Muscle of arm (tissue), 1 donor: ENCODE measurements at regions not wholly inside any gene's neighbourhood (a gene's known extent, or its start where the extent isn't known, plus 50 kb on each side); places are given as distances from the start of the nearest gene placed in this dataset.
"Not testable (repeated sequence)": the region's sequence is repeated elsewhere in the genome, so short reads cannot be mapped to it uniquely, and the experiment has no call there.

Source experiments
- DNase-seq: peaks from one replicate; pipeline ENCODE4 v3.0.0-alpha.2; 2013

DNA sequence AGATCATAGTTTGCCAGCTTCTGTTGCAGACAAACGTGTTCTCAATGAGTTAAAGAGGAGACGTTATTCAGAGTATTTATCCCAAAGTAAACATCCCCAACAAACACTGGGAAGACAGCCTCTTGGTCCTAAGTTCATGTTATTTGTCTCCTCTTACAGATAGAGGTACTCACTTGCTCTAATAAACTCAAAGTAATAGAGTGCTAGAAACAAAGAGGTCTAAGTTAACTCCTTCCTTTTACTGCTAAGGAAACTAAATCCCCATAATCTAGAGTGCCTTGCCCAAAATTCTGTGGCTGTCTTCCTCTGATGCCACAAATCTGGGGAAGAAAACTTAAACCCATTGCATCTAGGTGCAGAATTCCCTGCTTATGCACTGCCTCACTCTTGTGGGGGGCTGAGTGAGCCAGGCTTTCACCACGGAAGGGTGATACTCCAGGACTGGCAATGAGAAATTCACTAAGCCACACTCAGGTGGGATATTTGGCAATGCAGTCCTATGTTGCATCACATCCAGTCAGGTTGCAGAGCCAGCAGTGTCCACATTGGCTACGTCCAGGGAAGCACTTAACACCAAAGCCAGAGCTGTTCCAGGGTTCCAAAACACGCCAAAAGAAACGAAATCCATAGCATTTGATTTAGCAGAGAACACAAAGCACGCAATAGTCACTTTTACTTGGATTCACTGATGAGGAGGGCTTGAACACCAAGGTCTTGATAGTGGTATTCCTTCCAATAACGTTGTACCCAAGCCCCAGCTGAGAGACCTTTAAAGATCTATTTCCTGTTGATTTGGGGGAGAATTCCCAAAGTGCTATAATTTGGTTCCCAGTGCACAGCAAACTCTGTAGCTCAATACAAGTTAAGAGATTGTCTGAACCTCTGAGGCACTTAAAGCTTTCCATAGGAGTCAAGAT, 81.0 kb upstream of the FOXQ1 start:
- no peak for DNase-seq

DNA sequence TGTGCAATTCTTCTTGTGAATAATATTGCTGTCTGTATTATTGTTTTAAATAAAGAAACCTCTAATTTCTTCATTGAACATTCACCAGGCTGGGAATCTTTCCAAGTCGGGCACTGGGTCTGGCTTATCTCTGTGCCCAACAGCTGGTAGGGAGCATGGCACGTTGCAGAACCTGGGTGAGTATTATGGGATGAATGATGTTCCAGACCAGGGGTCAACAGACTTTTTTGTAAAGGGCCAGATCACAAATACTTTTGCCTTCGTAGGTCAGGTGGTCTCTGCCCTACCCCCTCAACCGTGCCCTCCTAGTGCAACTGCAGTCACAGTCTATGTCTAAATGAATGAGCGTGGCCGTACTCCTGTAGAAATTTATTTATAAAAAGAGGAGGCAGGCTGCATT, 81.6 kb upstream of the FOXQ1 start:
- DNase-seq, result no peak

DNA sequence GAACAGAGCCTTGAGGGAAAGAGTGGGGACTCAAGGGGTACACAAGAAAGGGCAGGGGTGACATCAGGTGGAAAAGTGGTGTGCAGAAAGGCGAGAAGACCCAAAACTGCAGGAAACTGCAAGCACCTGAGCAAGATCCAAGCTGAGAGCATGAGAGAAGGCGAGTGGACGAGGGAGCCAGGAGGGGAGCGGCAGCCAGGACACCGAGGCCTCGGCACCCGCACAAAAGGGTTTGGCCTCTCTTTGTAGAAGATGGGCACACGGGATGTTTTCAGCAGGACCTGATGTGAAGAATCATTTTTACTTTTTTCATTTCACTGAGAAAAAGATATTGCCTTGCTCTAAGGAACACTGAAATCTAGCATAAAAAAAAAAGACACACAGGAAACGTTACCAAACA, 82.1 kb upstream of the FOXQ1 start:
- DNase-seq, result no peak

DNA sequence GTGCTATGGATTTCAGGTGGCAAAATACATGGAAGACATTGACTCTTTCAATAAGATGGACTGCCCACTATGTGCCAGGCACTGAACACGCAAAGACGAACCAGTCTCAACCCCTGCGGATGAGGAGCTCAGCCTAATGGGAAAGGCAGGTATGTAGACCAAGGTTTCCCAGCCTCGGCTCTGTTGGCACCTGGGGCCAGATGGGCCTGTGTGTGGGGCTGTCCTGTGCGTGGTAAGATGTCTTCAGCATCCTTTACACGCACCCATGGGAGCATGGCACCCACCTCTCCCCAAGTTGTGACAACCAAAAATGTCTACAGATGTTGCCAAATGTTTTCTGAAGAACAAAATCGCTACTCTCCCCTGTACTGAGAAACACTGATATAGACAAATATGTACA, 82.6 kb upstream of the FOXQ1 start:
- DNase-seq, result no peak

DNA sequence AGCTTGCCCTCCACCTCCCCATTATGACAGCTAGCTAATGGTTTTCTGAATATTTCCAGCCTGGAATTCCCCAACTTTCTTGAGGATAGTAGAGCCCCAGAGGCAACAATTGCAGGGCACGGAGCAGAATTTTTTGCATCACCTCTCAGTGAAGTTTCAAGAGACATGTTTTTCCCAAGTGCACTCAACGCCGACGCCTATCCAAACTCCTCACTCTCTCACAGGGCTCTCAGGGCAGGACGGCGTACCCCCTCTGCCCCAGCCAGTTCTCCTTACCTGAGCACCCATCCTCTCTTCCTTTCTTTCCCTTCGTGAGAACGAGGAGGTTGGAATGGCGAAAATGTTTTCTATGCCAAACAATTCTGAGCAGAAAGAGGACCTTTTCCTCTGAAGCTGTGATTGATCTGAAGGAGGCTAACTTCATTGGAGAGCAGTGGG, 83.1 kb upstream of the FOXQ1 start:
- no peak for DNase-seq

DNA sequence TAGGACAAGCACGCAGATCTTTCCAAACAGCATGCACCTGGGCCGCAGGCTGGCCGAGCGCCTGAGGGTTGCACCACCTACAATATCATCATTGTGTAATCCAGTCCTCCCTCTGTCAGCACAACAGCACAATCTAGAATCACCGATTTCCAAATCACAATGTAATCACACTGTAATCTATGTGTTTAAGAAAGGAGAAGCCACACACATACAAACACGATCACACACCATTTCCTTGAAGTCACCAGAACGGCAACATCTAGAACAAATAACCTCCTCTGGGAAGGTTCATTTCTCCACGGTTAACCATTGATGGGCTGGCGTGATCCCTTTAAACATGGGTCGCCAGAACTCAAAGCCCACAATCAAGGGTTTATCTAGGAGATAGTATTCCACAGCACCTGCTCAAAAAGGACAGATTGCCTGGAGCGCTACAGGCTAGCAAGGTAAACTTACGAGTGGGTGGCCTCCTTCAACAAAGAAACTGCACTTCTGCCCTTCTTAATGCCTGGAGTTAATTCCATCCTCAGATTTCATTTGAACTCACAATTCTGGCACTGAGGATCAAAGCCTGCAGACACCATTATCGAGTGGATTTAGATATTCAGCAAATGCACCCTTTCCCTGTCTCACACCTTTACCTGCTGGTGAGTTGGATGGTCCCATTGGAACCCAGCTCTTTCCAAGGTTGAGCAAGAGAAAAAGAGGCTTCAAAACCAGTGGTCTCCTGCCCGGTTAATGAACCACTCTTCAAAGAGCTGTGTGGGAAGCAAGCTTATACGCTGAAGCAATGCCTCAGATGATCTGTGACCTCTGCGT, 83.8 kb upstream of the FOXQ1 start:
- no peak for DNase-seq

DNA sequence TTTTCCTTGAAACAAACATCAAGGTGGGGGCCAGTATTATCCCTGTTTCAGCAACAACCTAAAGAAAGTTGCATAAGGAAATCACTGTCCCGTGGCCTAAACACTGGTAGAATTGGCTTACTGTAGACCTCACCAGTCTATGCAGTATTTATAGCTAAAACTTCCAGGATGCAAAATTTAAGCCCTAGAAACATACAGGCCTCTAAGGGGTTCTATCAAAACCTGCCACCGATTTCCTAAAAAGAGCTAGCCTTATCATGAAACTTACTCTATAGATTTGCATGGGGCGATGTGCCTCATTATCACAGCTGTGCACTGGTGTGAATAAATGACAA, 84.3 kb upstream of the FOXQ1 start:
- no peak for DNase-seq

DNA sequence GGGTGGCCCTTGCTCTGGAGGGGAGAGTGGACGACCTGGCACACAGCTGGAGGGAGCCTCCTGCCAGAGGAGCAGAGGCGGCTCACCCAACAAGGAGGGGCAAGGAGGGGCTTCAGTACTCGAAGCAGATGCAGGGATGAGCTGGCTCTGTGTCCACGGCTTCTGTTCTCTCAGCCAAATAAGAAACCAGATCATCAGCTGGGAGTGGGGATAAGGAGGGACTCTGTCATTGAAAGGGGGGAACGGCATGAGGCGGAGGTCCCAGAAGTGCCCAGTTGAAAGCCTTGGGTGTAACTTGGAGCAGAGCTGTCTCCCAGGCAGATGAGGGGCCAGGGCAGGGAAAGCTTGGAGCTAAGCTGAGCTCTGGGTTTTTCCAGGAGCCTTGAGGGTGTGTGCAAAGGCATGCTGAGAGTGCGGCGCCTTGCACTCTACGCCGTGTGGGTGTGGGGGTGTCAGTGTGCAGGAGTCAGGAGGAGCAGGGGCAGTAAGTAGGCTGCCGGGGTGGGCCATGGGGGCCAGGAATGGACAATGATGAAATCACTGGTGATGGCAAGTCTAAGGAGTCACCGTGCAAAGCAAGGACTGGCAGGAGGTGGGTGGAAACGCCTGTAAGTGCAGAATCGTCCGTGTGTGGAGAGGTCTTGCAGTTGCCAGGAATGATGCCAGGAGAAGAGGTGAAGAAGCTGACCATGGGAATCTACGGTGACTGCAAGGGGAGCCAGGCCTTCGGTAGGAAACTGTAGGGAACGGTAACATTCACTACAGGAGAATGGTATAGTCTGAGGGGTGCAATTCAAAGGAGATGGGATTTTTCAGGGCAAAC, 85.4 kb upstream of the FOXQ1 start:
- no peak for DNase-seq

DNA sequence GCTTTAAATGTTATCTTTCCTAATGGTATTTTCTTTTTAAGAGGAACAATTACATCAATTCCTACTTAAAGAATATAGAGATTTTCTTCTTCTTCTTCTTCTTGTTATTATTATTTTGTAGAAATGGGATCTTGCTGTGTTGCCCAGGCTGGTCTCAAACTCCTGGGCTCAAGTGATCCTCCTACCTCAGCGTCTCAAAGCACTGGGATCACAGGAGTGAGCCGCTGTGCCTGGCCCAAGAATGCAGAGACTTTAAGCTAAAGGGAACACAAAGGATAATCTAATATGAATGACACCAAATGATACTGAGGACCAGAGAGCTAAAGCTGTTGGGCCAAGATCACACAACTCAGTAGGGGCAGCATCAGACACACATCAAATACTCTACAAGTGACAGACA, 87.4 kb upstream of the FOXQ1 start:
- DNase-seq, result no peak

DNA sequence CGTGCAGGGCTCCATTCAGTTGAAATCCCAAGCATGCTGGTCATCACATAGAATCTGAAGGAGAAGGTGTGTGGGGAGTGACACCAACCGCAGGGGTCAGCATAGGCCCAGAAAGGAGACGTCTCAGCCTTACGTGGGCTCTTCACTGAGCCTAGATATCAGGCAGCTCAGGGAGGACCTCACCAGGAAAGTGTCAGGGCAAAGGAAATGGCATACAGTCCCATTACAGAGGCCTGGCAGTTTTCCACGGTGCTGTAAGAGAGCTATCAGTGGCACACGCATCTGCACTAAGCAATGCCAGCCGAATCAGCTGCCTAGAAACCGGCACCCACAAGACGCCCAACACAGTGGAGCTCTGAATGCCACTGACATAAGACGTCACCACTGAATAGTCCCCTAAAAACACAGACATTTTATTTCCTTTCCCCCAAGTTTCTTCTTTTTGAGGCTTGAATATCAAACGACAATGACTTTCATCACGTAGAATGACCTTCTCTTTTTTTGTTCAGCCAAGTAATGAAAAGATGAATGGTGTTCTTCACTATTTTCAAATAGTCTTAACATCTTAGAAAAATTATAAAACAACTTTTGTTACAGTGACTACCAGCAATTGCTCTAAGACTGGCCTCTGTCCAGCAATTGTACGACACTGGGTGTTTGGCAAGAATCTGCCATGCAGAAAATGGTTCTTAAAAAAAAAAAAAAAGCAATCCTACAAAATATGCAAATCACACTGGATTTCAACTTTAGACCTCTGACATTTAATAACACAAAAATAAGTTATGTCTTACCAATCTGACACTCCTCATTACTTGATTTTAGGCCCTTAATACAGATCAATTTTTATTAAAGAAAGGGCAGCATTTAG, 88.9 kb upstream of the FOXQ1 start:
- DNase-seq, result no peak

DNA sequence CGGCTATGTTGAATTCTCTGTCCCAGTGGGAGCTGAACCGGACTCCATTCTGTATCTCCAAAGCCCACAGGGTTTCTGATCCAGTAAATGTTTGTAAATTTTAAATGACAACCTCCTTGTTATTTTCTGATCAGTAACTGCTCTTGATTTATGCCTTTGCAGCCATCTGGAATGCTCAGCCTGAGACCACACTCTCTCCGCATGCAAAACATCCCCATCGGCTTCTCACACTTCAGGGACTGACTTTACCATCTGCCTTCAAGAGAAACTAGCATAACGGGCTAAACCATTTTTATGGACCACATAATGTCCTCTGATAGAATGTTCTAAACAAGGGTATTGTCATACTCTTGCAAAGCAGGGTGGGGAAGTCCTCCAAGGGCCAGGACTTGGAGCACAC, 94.5 kb upstream of the FOXQ1 start:
- no peak for DNase-seq

DNA sequence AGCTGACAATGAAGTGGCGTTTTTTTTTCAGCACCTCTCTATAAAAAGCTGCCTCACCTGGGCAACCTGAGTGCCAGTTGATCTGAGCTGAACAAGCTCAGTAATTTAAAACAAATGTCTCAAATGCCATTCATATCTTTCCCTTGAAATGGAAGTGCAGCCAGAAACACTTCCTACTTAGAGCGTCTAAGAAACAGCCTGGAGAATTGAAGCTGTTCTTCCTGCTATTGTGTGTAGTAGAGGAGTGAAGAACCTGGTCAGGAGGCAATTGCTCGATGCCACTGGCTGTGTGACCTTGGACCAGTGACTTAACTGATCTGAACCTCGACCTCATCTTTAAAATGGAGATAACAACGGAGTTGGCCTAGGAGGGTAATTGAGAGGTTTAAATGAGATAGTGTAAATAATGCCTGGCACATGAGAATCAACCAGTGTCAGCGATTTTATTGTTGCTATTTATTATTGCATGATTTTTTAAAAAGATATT, 95.4 kb upstream of the FOXQ1 start:
- DNase-seq, result no peak

DNA sequence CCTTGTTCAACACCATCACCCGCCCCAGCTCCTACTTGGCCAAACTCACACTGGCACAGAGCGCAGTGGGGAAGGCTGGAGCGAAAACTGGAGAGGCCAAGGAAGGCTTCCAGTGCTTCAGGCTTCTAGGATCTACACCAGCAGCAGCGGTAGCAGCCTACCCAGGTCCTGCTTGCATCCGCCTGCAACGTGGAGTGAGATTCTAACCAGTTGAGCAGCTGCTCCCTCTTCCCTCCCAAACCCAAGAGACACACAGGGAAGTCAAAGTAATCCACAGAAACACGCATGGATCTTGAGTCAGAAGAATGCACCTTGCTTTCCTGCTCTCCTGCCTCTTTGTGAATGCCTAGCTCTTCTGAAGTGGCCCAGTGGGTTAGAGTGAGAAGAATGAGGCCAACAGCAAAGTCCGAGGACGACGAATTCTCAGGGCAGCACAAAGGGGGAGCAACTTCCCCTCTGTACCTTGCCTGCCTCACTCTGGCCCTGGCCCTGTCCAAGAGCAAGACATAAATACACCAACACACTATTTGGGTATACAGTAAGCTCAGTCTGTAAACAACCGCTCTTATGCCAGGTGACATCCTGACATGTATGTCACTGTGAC, 95.9 kb upstream of the FOXQ1 start:
- no peak for DNase-seq

DNA sequence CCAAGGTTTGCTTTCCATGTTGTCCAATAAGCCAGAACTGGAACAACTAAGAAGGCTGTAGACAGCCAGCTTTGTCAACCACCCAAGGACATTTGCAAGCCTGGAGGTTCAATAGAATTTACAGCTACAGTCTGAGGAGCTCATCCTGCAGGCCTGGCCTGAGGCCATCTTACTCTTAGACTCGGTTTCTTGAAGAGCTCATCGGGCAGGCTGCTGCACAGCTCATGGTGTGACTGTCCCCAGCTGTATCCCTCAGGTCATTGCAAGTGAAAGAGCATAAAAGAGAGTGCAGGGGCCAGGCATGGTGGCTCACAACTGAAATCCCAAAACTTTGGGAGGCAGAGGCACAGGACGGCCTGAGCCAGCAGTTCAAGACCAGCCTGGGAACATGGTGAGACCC, 96.9 kb upstream of the FOXQ1 start:
- no peak for DNase-seq

DNA sequence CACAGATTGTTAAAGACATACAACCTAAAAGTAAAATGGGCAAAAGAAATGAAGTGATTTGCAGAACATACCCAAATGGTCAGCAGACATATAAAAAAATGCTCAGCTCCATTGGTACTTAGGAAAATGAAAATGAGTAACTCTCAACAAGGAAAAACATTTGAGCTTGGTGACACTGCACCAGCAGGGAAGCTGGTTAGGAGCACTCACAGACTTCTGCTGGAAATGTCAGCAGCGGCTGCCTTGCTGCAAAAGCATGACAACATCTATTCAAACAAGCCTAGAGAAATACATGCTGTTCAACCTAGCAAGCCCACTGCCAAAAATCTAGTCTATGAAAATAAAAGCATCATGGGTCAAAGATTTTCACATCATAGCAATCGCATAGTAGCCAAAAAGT, 99.0 kb upstream of the FOXQ1 start:
- no peak for DNase-seq

DNA sequence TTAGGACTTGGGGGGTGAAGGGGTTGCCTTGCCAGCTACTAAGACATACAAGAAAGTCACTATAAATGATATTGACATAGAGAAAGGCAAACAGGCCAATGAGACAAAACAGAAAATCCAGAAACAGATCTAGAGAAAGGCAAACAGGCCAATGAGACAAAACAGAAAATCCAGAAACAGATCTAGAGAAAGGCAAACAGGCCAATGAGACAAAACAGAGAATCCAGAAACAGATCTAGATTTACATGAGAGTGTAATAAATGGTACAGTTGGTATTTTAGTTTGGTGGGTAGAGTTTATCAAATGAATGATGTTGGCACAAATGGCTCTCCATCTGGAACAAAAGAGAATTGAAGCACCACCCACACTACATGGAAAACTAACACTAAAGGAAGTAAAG, 99.8 kb upstream of the FOXQ1 start:
- DNase-seq, result not testable (repeated sequence)

DNA sequence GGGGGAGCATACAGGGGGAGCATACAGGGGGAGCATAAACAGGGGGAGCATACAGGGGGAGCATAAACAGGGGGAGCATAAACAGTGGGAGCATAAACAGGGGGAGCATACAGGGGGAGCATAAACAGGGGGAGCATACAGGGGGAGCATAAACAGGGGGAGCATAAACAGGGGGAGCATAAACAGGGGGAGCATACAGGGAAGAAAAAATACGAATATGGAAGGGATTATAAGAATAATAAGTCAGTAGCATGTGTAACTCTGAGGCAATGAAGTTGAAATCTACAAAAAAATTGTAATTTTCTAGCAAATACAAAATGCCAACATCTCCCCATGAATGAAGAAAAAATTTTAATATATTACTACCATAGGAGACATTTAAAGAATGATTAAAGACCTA, 101.3 kb upstream of the FOXQ1 start:
- DNase-seq, result not testable (repeated sequence)

DNA sequence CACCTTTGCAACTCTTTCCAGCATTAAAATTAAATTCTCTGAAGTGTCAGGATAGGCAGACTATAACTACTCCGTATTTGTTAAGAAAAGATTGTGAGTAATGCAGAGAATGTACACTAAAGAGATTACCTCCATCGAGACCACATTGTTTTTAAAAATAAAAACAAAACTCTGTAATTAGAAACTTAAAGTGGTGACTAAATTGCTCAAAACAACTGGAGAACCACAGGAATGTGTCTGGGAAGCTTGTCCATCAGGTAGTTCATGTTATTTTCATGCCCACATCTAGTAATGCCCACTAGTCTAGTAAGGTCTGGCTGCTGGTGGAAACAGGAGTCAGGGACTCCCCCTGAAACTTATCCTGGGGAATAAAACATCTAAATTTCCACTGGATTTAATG, 103.0 kb upstream of the FOXQ1 start:
- no peak for DNase-seq

DNA sequence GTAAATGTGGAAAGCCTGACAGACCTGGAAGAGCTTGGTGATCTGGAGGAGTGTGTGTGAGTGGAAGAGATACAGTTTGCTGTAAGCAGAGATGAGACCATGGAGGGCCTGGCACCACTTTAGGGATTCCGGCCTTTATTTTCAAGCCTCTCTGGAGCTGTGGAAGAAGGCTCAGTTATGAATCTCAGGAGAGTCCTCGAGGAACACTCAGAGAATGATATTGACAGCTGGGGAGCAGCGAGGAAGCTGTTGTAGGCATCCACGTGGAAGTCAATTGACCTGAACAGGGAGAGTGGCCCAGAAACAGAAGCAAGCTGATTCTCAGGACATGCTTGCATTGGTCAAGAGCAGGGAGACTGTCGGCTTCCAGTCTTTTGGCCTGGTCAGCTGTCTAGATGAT, 108.4 kb upstream of the FOXQ1 start:
- no peak for DNase-seq

DNA sequence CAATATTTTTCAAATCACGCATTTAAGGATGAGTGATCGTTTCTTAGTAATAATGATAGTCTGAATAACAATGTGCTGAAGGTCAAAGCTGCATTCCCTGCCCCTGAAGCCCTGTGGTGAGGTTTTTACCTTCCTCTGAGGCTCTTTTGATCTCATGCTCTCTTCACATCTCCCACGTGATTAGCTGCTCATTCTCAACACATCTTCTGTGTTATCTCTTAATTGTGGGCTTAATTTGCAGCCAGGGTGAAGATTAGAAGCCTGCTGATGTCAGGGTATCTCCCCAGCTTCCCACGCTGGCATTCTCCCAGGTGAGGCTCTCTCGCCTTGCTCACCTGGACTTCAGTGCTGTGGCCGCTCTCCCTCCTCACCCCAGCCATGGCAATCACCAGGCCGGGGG, 109.7 kb upstream of the FOXQ1 start:
- DNase-seq, result no peak
